Left kidney (tissue), 1 donor: ENCODE measurements at regions not wholly inside any gene's neighbourhood (a gene's known extent, or its start where the extent isn't known, plus 50 kb on each side); places are given as distances from the start of the nearest gene placed in this dataset.
"Not testable (repeated sequence)": the region's sequence is repeated elsewhere in the genome, so short reads cannot be mapped to it uniquely, and the experiment has no call there.

ENCODE experiments used
- DNase-seq: peaks from one replicate; pipeline ENCODE4 v3.0.0-alpha.2; 2013

DNA sequence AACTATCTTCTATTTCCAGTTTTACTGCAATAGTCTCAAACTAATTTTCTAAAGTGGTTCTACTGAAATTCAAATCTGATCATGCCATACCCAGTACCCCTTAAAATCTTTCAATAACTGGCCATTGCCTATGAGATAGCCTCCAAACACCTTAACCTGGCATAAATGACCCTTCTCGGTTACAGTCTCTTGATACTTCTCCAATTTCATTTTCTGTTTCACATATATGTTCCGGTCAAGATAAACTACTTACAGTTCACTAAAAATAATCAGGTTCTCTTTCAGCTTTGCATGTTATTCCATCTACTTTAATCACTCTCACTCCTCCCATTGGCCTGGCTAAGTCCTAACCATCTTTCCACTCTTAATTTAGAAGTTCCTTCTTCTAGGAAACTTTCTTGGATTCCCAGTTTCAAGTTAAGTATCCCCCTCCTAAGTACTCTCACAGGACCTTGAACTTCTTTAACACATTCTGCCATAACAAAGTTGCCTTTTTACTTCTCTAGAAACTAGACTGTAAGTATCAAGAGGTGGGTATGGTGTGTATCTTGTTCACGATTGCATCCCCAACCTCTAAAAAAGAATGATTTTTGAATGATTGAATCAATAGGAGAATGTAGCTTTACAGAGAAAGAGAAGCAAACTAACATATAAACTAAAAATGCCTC is 110.2 kb upstream of the RBBP8 start:
- DNase-seq: no peak

DNA sequence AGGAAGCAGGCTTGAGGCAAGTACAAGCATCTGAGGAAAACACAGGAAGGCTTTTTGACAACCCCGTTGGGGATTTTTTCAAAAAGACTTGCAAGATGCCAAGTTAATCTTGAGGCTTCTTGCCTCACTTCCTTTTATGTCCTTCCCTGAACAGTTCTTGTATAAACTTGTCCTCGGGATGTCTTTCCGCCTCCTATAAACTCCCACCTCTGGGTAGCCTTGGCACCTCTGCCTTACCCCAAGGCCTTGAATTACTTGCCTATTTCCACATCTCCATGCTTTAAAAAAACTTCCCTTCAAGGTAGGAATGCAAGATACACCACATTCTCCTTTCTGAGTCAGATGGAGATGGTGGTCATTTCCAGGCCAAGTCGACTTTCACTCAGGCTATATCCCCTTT is 106.4 kb upstream of the RBBP8 start:
- no peak for DNase-seq

DNA sequence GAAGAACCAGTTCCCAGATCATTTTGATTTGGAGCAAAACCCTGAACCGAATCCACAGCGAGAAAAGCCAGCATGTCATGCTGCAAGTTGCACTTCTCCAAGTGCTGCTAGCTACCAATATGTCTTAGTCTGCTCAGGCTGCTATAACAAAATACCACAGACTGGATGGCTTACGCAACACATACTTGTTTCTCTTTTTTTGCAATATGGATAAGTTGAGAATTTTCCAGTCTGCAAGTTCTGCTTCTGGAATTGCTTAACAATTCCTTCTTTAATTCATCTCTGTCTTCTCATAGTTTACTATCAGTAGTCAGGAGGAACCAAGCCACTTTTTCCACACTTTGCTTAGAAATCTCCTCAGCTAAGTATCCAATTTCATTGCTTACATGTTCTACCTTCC is 105.9 kb upstream of the RBBP8 start:
- no peak for DNase-seq

GRCh38 chr18:22827741-22828140 is 105.4 kb upstream of the RBBP8 start:
- DNase-seq: no peak

- no peak for DNase-seq
These were observed 105.0 kb upstream of the RBBP8 start for GRCh38 chr18:22828171-22828570.

GRCh38 chr18:22828583-22828982 is 104.5 kb upstream of the RBBP8 start:
- not testable (repeated sequence) for DNase-seq

- DNase-seq: no peak
These were observed 103.3 kb upstream of the RBBP8 start for GRCh38 chr18:22829781-22830180.

- DNase-seq: no peak
These were observed 102.6 kb upstream of the RBBP8 start for GRCh38 chr18:22830511-22830910.

DNA sequence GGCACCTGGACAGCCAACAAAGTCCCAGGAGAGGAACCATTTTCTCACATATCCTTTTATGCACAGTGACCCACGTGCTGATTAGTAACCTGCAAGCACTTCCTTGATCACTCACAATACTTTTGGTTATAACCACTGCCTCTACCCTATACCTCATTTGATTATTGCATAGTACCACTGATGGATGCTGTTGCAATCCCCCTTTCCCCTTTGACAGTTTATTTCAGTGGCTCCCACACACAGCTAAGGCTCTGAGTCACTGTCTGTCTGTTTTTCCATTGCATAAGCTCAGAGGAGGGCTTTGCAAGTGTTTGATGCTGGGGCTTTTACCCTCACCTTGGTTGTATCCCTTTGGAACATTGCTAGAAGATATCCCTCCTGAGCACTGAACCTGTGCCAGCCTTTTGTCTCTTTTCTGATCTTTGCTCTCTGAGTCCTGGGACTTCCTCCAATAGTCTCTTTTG is 101.7 kb upstream of the RBBP8 start:
- DNase-seq: no peak

GRCh38 chr18:22836932-22837331 is 96.2 kb upstream of the RBBP8 start:
- DNase-seq: no peak

GRCh38 chr18:22838221-22838620 is 94.9 kb upstream of the RBBP8 start:
- no peak for DNase-seq

- no peak for DNase-seq
These were observed 94.4 kb upstream of the RBBP8 start for GRCh38 chr18:22838639-22839277.

DNA sequence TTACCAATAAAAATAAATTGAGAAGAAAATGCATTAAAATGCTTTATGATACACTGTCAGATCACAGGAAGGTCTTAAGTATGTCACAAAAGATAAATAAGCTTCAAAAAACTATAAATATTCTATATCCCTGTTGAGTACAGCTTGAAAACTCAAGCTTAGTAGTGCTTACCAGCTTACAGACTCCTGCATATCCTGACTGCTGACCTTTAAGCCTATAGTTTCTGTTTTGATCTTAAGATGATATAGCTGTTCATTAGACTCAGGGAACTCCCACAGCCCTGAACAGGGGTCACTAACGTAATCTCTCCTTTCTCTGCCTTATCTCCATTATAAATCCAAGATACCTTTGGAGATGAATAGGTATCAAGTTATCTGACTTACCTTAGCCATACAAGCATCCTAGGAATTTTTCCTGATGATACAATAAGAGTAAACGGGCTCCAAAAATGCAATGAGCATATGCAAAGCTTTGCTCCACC is 93.7 kb upstream of the RBBP8 start:
- no peak for DNase-seq

- DNase-seq: no peak
These were observed 92.5 kb upstream of the RBBP8 start for GRCh38 chr18:22840606-22841144.

GRCh38 chr18:22841840-22842239 is 91.3 kb upstream of the RBBP8 start:
- DNase-seq: peak; percentile 22

DNA sequence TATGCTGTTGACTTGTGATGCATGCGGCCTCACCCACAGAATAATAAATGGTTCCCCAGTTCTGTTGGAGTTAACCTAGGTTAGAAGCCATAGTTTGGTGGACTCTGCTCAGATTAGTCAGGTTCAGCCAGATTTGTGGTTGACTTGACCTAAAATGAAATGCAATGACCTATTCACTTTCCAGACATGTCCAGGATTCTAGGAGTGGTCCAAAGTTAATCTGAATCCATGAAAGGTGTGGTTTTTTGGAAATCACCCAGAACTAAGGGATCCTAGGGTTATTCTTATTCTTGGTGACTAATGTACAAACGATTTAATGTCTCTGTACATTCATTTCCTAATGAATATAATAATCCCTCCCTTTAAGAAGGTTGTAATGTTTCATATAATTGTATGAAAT is 88.9 kb upstream of the RBBP8 start:
- DNase-seq: no peak

DNA sequence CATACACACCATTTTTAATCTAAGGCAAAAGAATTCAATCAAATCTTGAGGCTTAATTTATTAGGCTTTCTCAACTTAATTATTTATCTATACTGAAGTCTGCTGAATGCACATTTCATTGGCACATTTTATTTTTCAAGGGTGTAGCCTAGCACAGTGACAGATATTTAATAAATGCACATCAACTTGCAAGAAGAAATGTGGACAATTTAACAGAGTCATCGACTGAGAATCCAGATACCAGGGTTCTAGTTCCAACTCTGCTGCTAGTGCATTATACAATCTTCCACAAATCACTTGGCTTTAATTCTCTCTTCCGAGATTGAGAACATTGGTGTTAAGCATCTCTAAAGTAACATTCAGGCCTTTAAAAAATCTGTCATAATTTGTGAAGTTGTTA is 88.5 kb upstream of the RBBP8 start:
- DNase-seq: no peak

DNA sequence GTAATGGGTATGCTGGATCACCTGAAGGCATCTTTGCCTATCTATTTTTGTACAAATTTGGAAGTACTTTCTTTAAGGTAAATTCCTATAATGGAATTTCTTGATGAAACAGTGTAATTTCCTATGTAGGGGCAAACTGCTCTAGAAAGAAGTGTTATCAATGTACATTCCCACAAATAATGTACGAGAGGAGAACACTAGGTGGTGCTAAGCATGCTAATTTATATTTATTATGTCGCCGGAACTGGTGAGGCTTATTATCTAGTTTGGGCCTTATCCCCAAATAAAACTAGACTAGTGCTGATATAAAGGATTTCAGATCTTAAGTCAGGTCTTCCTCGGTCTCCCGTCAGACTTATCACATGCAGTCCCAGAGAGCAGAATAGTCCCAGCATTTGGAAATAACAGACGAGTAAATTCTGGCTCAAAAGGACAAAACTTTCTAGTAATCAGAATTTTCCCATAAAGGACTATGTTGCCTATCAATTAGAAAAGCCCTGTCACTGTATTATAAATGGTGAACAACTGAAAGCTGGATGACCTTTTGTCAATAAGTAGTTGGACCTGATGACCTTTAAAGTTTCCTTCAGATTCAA is 86.9 kb upstream of the RBBP8 start:
- peak; percentile 18 for DNase-seq

DNA sequence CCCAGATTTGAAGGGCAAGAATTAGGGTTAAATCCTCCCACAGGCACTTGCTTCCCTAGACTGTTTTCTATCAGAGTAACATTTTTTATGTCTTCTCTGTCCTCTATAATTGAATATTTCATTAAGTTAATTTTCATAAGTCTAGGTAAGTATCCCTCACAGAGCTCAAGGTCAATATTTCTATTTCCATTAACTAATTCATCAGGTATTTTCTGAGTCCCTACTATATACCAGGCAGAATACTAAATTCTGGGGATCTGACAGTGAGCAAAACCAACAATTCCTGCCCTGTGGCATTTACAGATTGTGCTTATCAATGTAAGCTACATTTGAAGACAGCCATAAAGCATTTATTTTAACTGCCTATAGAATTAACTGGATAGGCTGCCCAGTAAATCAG is 86.4 kb upstream of the RBBP8 start:
- DNase-seq: no peak

DNA sequence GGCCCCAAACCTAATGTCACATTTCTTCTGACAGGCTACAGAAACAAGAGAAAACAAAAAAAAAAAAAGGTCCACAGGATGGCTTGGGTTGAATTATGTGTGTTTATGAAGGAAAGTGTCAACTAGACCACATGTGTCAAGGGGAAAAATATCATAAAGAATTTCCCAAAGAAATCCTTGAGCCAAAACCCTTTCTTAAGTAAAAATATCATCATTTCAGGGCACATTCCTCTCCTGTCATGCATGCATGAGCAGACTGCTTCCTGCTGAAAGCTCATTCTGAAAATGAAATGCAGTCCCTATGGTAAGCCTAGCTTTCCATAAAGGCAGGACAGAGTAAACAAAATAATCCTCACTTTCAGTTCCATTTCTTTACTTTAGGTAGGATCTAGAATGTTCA is 85.7 kb upstream of the RBBP8 start:
- peak; percentile 20 for DNase-seq

DNA sequence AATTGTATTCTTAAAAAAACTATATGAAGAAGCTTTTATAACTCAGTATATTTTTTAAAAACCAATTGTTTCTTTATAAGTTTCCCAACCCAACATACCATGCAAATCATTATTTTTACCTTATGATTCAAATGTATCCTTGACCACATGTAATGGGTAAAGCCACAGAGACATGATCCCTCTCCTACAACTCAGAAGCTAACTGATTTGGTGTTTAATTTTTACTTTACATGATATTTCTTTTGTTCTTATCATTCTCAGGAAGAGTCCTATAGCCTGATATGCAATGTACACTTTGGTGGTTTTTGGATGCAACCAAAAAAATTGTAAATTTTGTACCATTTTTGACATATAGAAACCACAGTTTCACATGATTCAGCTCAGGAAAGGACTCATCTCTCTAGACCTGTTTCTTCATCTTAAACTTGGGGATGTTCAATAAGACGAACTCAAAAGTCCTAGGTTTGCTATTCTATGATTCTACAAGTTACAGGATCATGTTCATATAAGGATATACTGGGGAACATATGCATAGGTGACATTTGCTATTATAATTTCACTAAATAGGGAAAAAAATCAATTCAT is 85.2 kb upstream of the RBBP8 start:
- DNase-seq: no peak

DNA sequence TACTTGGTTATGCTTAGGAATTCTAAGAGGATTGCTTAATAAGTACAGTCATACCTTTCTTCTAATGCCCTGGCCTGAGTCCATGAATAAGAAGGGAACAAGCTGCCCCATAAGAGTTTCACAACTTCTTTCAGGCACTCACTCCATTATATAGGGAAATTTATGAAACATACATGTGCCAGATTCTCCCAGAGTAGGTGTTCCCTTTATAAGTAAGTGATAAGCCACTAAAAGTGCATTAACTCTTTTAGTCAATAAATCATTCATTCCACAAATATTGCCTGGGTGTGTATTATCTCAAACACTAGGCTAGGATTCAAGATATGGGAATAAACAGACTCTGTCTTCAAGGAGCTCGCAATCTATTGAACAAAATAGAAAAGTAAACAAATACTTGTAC is 84.5 kb upstream of the RBBP8 start:
- DNase-seq: no peak

DNA sequence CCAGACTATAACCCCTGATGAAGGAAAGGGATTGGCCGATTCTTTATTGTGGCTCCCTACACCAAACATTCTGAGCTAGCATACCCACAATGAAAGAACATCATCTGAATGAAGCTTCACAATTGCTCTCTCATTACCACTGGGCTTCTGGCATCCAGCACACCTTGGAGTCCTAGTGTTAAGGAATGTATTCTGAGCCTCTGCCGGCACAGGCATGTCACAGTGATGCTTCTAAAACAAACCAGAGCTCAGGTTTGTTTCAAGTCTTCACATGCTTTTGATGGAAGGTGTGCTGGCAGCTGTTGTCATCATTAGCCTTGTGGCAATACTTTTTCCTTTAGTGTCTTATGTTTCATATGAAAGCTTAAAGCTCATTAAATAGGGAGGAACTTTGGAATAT is 76.3 kb upstream of the RBBP8 start:
- DNase-seq: no peak
